Hematopoietic multipotent progenitor cell treated with erythropoietin and hydrocortisone succinate and interleukin-3 and kit ligand, for 8 days (in vitro differentiated cells): ENCODE measurements at regions not wholly inside any gene's neighbourhood (a gene's known extent, or its start where the extent isn't known, plus 50 kb on each side); places are given as distances from the start of the nearest gene placed in this dataset.
"Not testable (repeated sequence)": the region's sequence is repeated elsewhere in the genome, so short reads cannot be mapped to it uniquely, and the experiment has no call there.

Experiments used
- DNase-seq: peaks from one replicate; pipeline ENCODE4 v3.0.0-alpha.2; 2015

DNA sequence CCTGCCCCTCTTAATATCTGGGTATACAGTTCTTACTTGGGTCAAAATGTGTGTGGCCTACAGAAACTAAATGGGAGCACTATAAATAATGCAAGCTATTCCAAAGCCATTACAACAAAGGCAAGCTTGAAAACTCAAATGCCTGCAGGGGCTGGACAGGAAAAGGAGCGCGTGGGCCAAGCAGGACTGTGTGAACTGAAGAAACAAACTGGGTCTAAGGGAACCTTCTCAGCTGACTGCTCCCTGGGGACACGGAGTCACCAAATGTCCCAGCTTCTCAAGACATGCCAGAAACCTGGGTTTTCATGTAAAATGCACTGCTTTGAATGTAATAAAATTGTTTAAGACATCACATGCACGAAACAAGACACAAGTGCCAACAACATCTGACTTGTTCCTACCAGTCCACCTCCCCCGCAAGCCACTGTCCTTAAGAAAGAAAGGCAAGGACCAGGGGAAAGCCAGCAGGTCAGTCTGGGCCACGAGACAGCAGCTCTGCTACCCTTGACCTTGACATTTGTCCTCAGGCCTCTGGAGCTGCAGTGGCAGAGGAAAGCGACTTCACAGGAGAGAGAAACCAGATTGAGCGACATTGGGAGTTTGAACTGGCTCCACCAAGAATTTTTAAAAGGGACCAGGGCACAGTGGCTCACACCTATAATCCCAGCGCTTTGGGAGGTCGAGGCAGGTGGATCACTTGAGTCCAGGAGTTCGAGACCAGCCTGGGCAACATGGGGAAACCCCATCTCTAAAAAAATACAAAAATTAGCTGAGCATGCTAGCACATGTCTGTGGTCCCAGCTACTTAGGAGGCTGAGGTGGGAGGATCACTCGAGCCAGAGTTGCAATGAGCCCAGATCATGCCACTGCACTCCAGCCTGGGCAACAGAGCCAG lies 89.7 kb upstream of the SH3BP4 start:
- DNase-seq = no peak

DNA sequence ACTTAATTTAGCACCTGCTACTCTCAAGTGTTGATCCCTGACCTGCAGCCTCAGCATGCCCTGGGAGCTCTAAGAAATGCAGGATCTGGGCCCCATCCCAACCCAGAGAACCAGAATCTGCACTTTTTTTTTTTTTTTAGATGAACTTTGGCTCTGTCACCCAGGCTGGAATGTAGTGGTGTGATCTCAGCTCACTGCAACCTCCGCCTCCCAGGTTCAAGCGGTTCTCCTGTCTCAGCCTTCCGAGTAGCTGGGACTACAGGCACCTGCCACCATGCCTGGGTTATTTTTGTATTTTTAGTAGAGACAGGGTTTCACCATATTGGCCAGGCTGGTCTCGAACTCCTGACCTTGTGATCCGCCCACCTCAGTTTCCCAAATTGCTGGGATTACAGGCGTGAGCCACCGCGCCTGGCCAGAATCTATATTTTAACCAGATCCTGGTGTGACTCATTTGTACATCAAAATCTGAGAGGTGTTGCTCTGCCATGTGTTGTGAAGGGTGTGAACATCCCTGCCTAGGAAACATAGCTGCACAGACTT lies 92.4 kb upstream of the SH3BP4 start:
- DNase-seq = not testable (repeated sequence)

DNA sequence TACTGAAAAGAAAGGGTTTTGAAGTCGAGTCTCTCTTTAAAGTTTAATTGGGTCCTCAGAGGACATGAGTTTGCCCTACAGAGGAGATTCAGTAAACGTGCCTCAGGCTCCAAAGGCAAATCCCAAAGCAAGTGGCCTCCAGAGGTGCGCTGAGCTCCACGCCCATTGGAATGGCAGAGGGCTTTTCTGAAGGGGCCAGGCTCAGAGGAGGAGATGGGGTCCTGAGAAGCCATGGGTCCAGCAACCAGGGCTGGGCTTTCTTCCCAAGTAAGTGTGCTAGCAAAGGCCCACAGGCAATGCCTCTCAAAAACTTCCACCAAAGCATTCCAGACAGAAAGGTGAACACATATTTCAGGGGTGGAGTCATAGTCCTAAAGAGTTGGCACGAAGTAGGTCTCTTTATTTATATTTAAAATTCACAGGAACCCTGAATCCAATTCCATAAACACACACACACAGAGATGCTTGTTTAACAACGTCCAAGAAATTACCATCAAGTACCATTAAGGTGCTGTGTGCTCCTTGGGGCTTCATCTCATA lies 93.0 kb upstream of the SH3BP4 start:
- no peak for DNase-seq

DNA sequence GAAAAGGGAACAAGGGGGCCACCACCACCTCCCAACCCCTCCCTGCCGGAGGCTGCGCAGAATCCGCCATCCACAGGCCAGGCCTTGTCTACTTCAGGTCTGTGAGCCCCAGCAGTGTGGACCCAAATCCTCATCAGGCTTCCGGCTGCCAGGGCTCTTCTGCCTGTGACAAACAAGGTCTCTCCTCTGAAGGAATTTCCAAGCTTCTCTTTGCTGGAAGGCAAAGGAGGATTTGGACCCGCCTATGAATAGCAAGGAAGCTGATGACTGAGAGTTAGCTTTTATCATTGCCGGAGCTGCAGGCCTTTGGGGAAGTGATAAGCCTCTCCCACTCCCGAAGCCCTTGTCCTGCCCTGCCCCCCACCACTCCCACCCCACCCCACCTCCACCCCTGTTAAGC lies 93.7 kb upstream of the SH3BP4 start:
- DNase-seq = peak; percentile 5

DNA sequence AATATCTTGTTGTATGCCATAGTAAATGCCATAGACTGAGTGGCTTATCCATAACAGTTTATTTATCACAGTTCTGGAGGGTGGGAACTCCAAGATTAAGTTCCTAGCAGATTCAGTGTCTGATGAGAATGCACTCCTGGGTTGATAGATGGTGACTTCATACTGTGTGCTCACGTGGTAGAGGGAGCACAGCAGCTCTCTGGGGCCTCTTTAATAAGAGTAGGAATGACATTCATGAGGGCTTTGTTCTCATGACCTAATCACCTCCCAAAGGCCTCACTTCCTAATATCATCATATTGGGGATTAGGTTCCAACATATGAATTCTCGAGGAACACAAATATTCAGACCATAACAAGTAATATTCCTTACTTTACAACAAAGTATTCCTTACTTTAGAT lies 98.1 kb upstream of the SH3BP4 start:
- no peak for DNase-seq

DNA sequence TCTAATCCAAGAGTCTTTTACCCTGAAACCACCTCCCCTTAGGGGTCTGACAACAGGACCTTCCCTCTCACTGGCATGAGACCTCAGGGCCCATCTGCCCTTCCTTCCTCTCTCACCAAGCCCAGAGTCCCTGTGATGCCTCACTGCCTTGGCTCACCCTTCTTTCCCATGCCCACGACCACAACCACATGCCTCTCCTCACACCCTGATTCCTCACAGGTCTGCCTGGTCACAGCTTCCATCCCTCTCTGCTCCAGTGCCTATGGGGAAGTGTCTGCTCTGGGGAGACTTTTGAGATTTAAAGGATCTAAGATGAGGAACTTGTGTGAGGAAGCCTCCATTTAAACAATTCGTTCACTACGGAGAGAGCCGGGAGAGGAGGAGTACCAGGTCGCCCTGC lies 98.9 kb upstream of the SH3BP4 start:
- no peak for DNase-seq

DNA sequence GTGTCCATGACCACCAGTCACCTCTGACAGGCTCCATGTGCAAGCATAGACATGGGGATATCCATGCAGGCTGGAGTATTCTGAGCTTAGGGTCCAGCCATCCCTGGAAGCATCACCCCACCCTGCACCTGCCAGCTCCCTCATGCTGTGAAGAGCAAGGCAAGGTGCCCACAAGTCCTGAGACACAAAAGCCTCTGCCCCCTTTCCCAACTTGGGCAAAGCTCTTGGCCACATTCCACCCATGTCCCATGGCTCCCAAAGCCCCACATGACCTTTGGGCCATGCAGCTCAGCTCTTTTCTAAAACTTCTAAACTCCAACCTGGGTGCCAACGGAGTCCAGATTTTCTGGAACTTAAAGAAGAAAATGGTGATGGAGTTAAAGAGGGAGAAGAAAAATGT lies 99.8 kb upstream of the SH3BP4 start:
- DNase-seq = no peak

DNA sequence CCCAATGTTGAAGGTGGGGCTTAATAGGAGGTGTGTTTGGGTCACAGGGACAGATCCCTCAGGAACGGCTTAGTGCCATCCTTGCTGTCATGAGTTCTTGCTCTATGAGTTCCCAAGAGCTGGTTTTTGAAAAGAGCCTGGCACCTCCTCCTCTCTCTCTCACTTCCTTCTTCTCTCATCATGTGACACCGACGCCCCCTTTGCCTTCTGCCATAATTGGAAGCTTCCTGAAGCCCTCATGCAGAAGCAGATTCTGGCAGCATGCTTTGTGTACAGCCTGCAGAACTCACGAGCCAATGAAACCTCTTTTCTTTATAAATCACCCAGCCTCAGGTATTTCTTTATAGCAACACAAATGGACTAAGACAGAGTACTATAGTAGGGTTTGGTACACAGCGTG lies 100.4 kb upstream of the SH3BP4 start:
- no peak for DNase-seq

DNA sequence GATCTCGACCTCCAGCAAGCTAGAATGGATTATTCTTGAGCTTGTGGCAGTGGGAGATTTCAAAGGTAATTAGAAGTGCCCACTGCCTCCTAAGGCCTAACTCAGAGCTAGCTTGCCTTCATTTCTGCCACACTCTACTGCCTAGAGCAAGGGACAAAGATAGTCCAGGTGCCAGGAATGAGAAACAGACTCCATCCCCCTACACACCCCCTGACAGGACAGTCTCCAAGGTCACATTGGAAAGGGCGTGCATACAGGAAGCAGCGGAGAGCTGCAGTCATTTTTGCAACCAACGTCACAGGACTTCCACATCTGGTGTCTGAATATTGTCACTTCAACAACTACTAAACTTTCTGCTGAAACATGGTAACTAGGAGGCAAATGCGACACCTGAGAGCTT lies 101.0 kb upstream of the SH3BP4 start:
- no peak for DNase-seq

DNA sequence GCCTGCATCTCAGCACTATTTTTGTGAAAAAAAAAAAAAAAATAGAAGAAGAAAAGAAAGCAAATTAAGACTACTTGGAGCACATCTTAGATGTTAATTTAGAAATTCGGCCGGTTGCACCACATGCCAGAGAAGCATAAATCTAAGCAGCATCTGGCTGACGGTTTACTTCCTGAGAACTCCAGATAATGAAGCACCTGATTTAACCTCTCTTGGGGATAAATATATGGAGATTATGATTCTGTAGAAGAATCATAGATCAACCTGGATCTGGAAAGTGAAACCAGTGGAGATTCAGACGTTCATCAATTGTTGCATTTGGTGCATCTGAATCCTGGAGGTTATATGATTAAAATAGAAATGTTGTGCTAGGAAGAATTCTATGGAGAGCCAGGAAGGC lies 102.1 kb upstream of the SH3BP4 start:
- DNase-seq = no peak

DNA sequence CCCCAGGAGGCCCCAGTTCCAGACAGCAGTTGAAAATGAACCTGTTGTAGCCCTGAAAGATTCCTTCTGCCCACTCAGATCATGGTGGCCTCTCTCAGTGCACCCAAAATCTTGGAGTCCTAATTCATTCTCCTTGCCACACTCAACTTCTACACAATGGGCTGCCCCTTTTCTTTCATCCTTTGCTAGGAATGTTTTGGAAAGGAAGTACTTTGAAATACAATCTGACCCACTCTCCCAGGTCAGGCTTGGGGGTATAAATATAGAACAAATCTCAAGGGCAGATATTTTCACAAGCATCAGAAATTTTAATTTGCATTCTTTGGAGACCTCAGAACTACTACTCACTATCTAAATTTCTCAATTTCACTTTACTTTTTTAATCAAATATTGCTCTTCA lies 103.2 kb upstream of the SH3BP4 start:
- DNase-seq = no peak

DNA sequence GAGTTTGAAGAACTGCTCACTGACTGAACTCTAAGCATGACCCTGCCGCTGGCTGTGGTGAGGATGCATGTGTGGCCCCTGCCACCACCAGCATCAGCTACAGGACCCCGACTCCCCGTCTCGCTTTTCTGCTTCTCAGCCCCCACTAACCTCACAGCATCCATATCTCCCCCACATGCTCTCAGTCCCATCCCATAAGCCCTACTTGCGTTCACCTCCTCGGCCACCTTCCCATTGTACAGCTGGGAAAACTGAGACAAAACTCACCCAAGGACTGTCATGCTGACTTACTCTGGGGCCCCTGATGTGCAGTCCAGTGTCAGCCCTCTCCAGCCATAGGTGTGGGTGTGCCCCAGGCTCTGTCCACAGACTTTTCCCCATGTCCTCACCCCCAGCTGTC lies 104.2 kb upstream of the SH3BP4 start:
- no peak for DNase-seq

DNA sequence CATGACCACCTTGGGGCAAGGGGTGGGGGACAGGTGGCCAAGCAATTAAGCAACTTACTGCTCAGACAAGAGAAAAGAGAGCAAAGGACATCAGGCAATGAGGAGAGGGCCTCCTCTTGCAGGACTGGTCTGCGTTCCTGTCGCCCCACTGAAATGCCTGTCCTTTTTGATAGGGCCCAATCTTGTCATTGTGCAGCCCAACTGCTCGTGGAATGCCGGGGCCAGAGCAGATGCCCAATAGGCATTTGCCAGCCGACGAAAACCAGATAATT lies 104.5 kb upstream of the SH3BP4 start:
- no peak for DNase-seq

DNA sequence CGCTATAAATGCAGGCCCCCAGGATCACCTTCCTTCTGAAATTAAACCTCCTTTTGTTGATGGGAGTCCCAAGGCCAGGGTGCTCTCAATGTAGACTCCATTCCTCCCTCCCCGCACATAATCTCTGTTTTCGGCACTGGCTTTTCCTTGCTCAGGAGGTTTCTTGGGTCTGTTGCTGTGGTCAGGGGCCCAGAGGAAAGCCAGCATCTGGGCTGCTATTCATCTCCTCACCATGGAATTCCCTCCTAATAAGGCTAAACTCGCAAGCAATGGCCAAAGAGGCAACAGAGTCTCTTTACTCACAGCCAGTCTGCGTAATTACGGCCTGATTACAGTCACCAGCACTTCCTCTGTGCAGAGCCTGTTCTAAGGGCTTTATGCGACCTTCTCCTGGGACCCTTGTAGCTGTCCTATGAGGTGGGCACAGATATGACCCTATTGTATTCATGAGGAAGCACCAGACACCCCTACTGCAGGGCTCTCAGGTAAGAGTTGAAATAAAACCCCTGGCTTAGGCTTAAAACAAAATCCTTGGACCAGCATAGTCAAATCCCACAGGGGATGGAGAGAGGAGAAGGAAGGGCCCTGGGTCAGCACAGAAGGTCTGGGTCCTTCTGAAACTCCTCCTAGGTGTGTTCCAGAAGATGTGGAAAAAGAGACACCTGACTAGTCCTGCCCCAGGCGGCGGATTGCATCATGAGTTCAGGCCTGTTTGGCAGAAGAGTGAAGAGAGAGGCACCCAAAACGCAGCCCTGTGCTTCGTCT lies 105.0 kb upstream of the SH3BP4 start:
- DNase-seq = no peak

DNA sequence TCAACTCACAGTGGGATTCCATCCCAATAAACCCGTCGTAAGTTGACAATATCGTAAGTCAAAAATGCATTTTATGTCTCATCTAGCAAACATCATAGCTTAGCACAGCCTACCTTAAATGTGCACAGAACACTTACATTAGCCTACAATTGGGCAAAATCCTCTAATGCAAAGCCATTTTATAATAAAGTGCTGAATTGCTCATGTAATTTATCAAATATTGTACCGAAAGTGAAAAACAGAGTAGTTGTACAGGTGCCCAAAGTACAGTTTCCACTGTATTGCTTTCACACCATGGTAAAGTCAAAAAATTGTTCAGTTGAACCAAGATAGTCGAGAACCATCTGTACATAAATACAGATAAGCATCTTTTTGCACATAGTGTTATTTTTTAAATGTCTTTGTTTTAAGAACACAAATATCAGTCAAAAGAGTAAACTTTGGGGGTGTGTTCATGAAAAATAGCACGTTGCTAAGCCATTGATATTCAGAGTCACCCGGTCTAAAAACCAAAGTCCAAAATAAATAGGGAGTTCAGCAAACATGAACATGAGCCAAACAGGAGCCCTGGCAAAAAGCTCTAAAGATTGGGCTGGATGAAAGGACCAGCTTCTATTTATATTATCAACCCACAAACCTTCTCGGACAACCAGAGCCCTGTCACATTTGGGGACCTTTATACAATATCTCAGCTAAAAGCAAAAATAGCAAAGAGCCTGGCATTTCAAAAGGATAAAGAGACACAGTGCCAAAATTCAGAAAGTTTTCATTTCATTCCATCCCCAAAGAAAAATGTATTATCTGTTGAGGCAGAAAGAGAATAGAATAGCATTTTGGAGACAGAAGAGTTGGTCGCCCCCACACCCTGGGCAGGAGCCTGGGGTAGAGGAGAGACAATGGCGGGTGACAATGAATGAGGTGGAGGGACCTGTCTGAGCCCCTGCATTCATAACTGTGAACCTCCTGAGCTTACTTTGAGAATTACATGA lies 105.9 kb upstream of the SH3BP4 start:
- DNase-seq = no peak

DNA sequence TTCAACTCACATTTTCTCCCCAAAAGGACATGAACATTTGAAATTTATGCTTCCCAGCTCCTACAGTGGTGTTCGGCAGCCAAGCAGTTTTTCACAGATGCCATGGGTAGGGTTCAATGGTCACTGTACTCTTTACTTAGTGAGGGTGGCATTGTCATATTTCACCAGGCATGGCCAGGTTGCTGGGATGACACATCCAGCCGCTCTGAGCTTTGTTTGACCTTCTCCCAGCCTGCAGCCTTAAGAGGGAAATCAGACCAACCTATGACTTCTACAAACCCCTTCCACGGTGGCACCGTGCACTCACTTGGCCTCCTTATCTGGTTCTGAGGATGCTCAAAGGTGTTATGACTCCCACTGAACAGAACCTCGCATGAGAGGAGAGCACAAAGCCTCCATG lies 108.4 kb upstream of the SH3BP4 start:
- DNase-seq = no peak

DNA sequence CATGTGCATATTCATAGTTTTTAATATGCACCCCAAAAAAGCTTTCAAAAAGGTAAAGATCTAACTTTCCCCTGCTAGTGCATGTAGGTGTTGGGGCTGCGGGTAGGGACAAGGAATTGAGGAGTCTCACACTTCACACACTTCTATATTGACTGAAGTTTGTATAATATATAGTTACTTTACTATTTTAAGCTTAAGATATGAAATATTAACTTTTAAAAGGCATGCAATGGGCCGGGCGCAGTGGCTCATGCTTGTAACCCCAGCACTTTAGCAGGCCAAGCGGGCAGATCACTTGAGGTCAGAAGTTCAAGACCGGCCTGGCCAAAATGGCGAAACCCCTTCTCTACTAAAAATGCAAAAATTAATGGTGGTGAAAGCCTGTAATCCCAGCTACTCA lies 109.1 kb upstream of the SH3BP4 start:
- no peak for DNase-seq

DNA sequence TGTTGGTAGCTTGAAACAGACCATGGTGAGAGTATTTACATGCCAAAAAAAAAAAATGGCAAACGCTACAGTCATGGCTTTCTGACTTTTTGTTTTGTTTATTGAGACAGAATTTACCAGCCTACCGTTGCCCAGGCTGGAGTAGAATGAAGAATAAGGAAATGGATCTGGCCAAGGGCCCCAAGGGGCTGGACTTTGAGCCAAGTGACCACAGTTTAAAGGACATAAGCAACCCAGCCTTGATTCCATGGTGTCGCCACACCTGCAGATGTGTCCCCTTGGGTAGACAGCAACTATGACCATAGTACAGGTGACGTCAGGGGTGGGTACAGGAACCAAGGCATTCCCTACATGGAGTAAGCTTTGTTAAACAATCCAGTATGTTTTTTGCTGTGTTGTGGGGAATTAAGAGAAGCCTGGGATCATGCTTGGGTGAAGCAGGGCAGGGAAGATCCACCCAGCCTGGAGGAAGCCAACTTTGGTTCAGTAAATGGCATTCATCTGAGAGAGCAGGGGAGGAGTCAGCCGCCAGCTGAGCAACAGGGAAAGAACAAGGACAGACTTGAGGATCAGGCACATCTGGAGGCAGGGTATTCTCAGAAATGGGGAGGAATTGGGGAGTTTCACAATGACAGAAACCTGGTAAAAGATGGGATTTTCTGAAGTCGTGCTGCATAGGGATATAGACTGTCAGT lies 110.3 kb upstream of the SH3BP4 start:
- no peak for DNase-seq

DNA sequence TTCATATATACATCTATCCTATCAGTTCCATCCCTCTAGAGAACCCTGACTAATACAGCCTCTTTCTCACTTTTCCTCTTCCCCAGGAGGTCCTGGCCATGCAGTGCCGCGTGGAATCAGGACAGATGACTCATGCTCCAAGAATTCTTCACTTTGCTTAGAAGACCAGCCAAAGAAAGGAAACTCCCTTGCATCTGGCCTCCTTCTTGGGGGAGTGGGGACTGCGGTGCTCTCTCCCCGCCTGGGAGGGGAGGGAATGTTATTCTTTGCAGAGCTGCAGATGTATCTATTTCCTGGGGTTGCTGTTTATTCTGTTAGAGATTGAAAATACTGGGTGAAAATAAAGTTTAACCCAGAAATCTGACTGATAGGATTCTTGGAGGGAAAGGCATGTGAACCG lies 111.5 kb upstream of the SH3BP4 start:
- DNase-seq = no peak

DNA sequence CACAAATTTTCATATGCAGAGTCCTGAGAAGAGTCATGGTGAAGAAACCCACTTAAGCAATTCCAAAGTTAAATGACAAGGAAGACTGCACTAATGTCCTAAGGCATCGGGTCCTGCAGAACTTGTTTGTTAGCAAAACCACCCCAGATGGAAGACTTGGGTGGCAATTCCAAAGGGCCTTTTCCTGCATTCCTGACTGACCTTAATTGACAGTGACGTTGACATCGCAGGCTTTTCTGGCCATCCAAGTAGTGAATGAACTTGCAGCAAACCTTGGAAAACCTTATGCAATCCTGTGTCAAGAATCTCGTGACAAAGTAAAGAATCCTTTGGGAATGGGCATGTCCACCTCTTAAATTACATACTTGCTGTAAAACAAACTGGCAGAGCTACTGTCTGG lies 112.5 kb upstream of the SH3BP4 start:
- no peak for DNase-seq

DNA sequence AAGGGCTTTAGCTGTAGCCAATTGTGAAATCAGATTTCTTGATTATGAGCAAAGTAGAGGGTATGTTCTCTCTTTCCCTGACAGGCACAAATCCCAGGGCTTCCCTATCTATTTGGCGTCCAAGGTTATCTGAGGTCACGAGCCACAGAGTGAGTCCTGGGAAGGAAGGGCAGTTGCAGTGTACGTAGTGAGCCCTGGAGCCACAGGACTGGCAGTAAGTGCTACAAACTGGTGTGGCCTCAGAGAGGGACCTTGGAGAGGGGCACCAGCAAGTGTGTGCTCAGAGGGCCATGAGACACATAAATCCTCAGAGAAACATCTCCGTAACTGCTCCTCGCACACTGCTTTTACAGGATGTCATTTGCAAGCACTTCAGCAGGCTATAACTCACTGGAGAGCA lies 115.5 kb upstream of the SH3BP4 start:
- DNase-seq = no peak

DNA sequence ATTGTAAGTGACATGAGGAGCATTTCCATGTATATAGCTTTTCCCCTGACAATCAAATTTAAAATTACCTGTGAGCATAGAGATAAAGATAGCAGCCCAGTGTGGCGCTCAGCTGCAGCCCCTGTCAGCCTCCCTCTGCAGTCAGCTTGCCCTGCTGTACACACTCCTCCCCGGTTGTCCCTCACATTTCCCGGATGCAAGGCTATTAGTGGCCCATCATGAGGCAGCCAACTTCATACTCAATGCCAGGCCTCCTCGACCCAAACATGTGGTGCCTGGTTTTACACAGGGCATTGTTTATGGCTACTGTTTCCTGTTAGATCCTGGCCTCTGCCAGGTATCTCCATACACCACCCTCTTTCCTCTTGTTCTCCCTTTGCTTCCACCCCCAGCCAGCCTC lies 116.1 kb upstream of the SH3BP4 start:
- no peak for DNase-seq
